ENCODE measurements at regions not wholly inside any gene's neighbourhood (a gene's known extent, or its start where the extent isn't known, plus 50 kb on each side); places are given as distances from the start of the nearest gene placed in this dataset.

DNA sequence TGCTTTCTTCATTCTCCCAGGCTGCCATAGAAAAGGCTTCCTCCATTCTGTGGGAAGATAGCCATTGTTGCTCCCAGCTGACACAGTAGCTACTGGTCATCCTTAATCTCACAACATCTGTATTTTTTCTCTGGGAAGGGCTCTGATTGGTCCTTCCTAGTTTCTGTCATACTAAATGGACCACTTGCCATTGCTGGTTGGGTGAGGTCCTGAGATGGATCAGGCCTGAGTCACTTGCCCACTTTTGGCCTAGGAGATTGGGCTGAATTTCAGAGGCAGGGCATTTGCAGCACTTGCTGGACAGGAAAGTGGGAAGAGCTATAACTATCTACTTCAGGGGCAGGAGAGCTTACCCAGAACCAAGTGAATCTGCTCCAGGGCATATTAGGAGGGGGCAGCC is 106.5 kb upstream of the PROK2 start:
- no peak overlapping the region for H2AK9ac ChIP-seq (replicated peaks; ENCODE audit: low read depth, low read length, poor library complexity)
- H3K14ac ChIP-seq (replicated peaks; ENCODE audit: low read depth, low read length), result no peak overlapping the region
- H3K56ac ChIP-seq (ENCODE audit: extremely low read depth, insufficient read depth, low read length), result no peak overlapping the region
- H4K8ac ChIP-seq (ENCODE audit: low read depth in 2 of 2, low read length in 2 of 2), result no peak overlapping the region
- no peak overlapping the region for H3K23ac ChIP-seq (ENCODE audit: low read depth, low read length)
- H3K4ac ChIP-seq (ENCODE audit: low read depth, low read length), result no peak overlapping the region
- H2BK120ac ChIP-seq (ENCODE audit: low read depth, low read length), result no peak overlapping the region
- ATAC-seq (ENCODE audit: low read depth), result no peak
- no peaks in the 10 kb centered on the region for H3K36me3 ChIP-seq (ENCODE audit: control insufficient read depth, insufficient read depth, low read length)
- H4K20me1 ChIP-seq (ENCODE audit: insufficient read depth, low read length), result no peaks in the 10 kb centered on the region
- H4K5ac ChIP-seq (ENCODE audit: low read depth, low read length), result no peak overlapping the region
- TF ChIP-seq SMC3 (IDR thresholded peaks at IDR 0.05; ENCODE audit: low read depth, low read length) (no peak), RAD21 (IDR thresholded peaks at IDR 0.05; ENCODE audit: low read length) (no peak), MAFK (IDR thresholded peaks at IDR 0.05; ENCODE audit: low read depth, low read length) (no peak), RFX5 (IDR thresholded peaks at IDR 0.05; ENCODE audit: low read depth, low read length) (no peak), BHLHE40 (IDR thresholded peaks at IDR 0.05; ENCODE audit: low read depth, low read length) (no peak), FOS (IDR thresholded peaks at IDR 0.05; ENCODE audit: low read depth, low read length) (no peak), MXI1 (IDR thresholded peaks at IDR 0.05; ENCODE audit: borderline replicate concordance, low read depth, low read length) (no peak), CEBPB (IDR thresholded peaks at IDR 0.05; ENCODE audit: low read depth, low read length) (no peak), CHD1 (IDR thresholded peaks at IDR 0.05; ENCODE audit: low read depth, low read length) (no peak)
- TF ChIP-seq, protein P1, sequence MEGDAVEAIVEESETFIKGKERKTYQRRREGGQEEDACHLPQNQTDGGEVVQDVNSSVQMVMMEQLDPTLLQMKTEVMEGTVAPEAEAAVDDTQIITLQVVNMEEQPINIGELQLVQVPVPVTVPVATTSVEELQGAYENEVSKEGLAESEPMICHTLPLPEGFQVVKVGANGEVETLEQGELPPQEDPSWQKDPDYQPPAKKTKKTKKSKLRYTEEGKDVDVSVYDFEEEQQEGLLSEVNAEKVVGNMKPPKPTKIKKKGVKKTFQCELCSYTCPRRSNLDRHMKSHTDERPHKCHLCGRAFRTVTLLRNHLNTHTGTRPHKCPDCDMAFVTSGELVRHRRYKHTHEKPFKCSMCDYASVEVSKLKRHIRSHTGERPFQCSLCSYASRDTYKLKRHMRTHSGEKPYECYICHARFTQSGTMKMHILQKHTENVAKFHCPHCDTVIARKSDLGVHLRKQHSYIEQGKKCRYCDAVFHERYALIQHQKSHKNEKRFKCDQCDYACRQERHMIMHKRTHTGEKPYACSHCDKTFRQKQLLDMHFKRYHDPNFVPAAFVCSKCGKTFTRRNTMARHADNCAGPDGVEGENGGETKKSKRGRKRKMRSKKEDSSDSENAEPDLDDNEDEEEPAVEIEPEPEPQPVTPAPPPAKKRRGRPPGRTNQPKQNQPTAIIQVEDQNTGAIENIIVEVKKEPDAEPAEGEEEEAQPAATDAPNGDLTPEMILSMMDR (conservative IDR thresholded peaks at IDR 0.05; ENCODE audit: low read depth, low read length), result no peak
- TF ChIP-seq, protein P2, sequence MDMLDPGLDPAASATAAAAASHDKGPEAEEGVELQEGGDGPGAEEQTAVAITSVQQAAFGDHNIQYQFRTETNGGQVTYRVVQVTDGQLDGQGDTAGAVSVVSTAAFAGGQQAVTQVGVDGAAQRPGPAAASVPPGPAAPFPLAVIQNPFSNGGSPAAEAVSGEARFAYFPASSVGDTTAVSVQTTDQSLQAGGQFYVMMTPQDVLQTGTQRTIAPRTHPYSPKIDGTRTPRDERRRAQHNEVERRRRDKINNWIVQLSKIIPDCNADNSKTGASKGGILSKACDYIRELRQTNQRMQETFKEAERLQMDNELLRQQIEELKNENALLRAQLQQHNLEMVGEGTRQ (IDR thresholded peaks at IDR 0.05; ENCODE audit: low read depth, low read length), result no peak
- TF ChIP-seq, protein P3, sequence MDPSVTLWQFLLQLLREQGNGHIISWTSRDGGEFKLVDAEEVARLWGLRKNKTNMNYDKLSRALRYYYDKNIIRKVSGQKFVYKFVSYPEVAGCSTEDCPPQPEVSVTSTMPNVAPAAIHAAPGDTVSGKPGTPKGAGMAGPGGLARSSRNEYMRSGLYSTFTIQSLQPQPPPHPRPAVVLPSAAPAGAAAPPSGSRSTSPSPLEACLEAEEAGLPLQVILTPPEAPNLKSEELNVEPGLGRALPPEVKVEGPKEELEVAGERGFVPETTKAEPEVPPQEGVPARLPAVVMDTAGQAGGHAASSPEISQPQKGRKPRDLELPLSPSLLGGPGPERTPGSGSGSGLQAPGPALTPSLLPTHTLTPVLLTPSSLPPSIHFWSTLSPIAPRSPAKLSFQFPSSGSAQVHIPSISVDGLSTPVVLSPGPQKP (IDR thresholded peaks at IDR 0.05; ENCODE audit: borderline replicate concordance, low read depth, low read length), result no peak
- peaks cover 10% of the 10 kb centered on the region for H3K27me3 ChIP-seq (ENCODE audit: control insufficient read depth, insufficient read depth, low read length)
- H3K79me1 ChIP-seq (ENCODE audit: low read depth in 1 of 2, low read length in 2 of 2), result no peaks in the 10 kb centered on the region
- H3K9me3 ChIP-seq (ENCODE audit: control insufficient read depth, insufficient read depth, low read length), result no peaks in the 10 kb centered on the region
- no peak for DNase-seq
- dilution Hi-C loops (cut with HindIII; ENCODE audit: low sequenced_read_pairs, unreplicated experiment), result no loop called here
- H3K4me2 ChIP-seq (ENCODE audit: low read depth, low read length), result no peak overlapping the region
- H3K4me3 ChIP-seq (ENCODE audit: insufficient read depth, low read depth, low read length), result no peak overlapping the region
- no peak overlapping the region for H2BK15ac ChIP-seq (ENCODE audit: low read depth, low read length)
- H3K4me1 ChIP-seq (ENCODE audit: control insufficient read depth, insufficient read depth, low read length), result no peaks in the 10 kb centered on the region
- H3K9me1 ChIP-seq (ENCODE audit: insufficient read depth, low read length), result no peaks in the 10 kb centered on the region
- in situ Hi-C loops (cut with MboI; ENCODE audit: low sequenced_read_pairs), result loop anchor here (25.0 kb wide), 1 partner anchor 1196 kb away; no protein-coding TSS in a partner anchor
- no peak overlapping the region for H2AK5ac ChIP-seq (ENCODE audit: low read depth, low read length)
- H2AFZ ChIP-seq (replicated peaks; ENCODE audit: low read length, poor library complexity), result no peak overlapping the region
- H3K18ac ChIP-seq (ENCODE audit: low read depth, low read length), result no peak overlapping the region
- POLR2A ChIA-PET (ENCODE audit: unreplicated experiment), result no interaction called here
- H3K9ac ChIP-seq (ENCODE audit: low read depth, low read length), result no peak overlapping the region
- no peak overlapping the region for H2BK5ac ChIP-seq (ENCODE audit: low read depth, low read length, poor library complexity, severe bottlenecking)
- intact Hi-C loops (cut with micrococcal nuclease), result no loop called here
- H2BK20ac ChIP-seq (ENCODE audit: low read depth, low read length), result no peak overlapping the region
- no TSS peak for BruUV-seq (replicated peaks)
- H3K27ac ChIP-seq (ENCODE audit: insufficient read depth, low read length), result no peak overlapping the region
- CTCF ChIA-PET, result no interaction called here
- no peak overlapping the region for H4K91ac ChIP-seq (ENCODE audit: insufficient read depth, low read depth, low read length)

All from IMR-90 (cell line).